ENCODE measurements at regions not wholly inside any gene's neighbourhood (a gene's known extent, or its start where the extent isn't known, plus 50 kb on each side); places are given as distances from the start of the nearest gene placed in this dataset.
"Not testable (repeated sequence)": the region's sequence is repeated elsewhere in the genome, so short reads cannot be mapped to it uniquely, and the experiment has no call there.

- not testable (repeated sequence) for H2AFZ ChIP-seq (ENCODE audit: low read length); H3K9ac ChIP-seq (ENCODE audit: low read length); H3K79me2 ChIP-seq (ENCODE audit: insufficient read depth, low read length); H3K4me1 ChIP-seq (ENCODE audit: insufficient read depth, low read length, severe bottlenecking); H3K9me2 ChIP-seq (ENCODE audit: low read depth, low read length); H3K36me3 ChIP-seq (ENCODE audit: insufficient read depth, low read length); H3K27me3 ChIP-seq (ENCODE audit: insufficient read depth, low read length); H3K4me2 ChIP-seq (ENCODE audit: low read length); H3K9me3 ChIP-seq (ENCODE audit: low read length); H4K20me1 ChIP-seq (ENCODE audit: insufficient read depth, low read length); H3K4me3 ChIP-seq (ENCODE audit: low read depth, low read length, poor library complexity, severe bottlenecking); H3F3A ChIP-seq (ENCODE audit: insufficient read depth, low read length); H3K27ac ChIP-seq (ENCODE audit: low read depth, low read length, poor library complexity, severe bottlenecking)
Observed at GRCh38 chr9:64370344-64370743, 914.7 kb downstream of the FOXD4L5 start.

GRCh38 chr9:64369644-64370043, 915.4 kb downstream of the FOXD4L5 start:
- not testable (repeated sequence) for H3K27ac ChIP-seq (ENCODE audit: low read depth, low read length, poor library complexity, severe bottlenecking); H3K4me2 ChIP-seq (ENCODE audit: low read length)
- H3K4me3 ChIP-seq (ENCODE audit: low read depth, low read length, poor library complexity, severe bottlenecking), result peak overlapping the region; percentile 38

GRCh38 chr9:64369114-64369513, 915.9 kb downstream of the FOXD4L5 start:
- not testable (repeated sequence) for H3K4me1 ChIP-seq (ENCODE audit: insufficient read depth, low read length, severe bottlenecking); H3K36me3 ChIP-seq (ENCODE audit: insufficient read depth, low read length); H3K27ac ChIP-seq (ENCODE audit: low read depth, low read length, poor library complexity, severe bottlenecking); H4K20me1 ChIP-seq (ENCODE audit: insufficient read depth, low read length); H2AFZ ChIP-seq (ENCODE audit: low read length); H3F3A ChIP-seq (ENCODE audit: insufficient read depth, low read length); H3K9me3 ChIP-seq (ENCODE audit: low read length); H3K79me2 ChIP-seq (ENCODE audit: insufficient read depth, low read length); H3K4me2 ChIP-seq (ENCODE audit: low read length); H3K9ac ChIP-seq (ENCODE audit: low read length); H3K27me3 ChIP-seq (ENCODE audit: insufficient read depth, low read length); H3K9me2 ChIP-seq (ENCODE audit: low read depth, low read length)
- peak overlapping the region; percentile 37 for H3K4me3 ChIP-seq (ENCODE audit: low read depth, low read length, poor library complexity, severe bottlenecking)

More at GRCh38 chr9:64369644-64370043, 915.4 kb downstream of the FOXD4L5 start:
- not testable (repeated sequence) for H3K4me1 ChIP-seq (ENCODE audit: insufficient read depth, low read length, severe bottlenecking); H3F3A ChIP-seq (ENCODE audit: insufficient read depth, low read length); H3K9ac ChIP-seq (ENCODE audit: low read length); H3K36me3 ChIP-seq (ENCODE audit: insufficient read depth, low read length); H3K27me3 ChIP-seq (ENCODE audit: insufficient read depth, low read length); H3K9me3 ChIP-seq (ENCODE audit: low read length); H4K20me1 ChIP-seq (ENCODE audit: insufficient read depth, low read length); H2AFZ ChIP-seq (ENCODE audit: low read length); H3K9me2 ChIP-seq (ENCODE audit: low read depth, low read length); H3K79me2 ChIP-seq (ENCODE audit: insufficient read depth, low read length)

GRCh38 chr9:64368644-64368942, 916.4 kb downstream of the FOXD4L5 start:
- H3K9me2 ChIP-seq (ENCODE audit: low read depth, low read length), result not testable (repeated sequence)

GRCh38 chr9:64367826-64368643, 917.0 kb downstream of the FOXD4L5 start:
- not testable (repeated sequence) for H2AFZ ChIP-seq (ENCODE audit: low read length); H3K79me2 ChIP-seq (ENCODE audit: insufficient read depth, low read length); H4K20me1 ChIP-seq (ENCODE audit: insufficient read depth, low read length); H3K27me3 ChIP-seq (ENCODE audit: insufficient read depth, low read length); H3K9ac ChIP-seq (ENCODE audit: low read length); H3K27ac ChIP-seq (ENCODE audit: low read depth, low read length, poor library complexity, severe bottlenecking); H3F3A ChIP-seq (ENCODE audit: insufficient read depth, low read length); H3K4me1 ChIP-seq (ENCODE audit: insufficient read depth, low read length, severe bottlenecking); H3K9me2 ChIP-seq (ENCODE audit: low read depth, low read length); H3K36me3 ChIP-seq (ENCODE audit: insufficient read depth, low read length); H3K9me3 ChIP-seq (ENCODE audit: low read length)
- Histone ChIP-seq H3K4me3 (ENCODE audit: low read depth, low read length, poor library complexity, severe bottlenecking) (peak overlapping the region; percentile 48), H3K4me2 (ENCODE audit: low read length) (peak overlapping the region; percentile 46; the same call in 1 of the 2 replicates)

More at GRCh38 chr9:64368644-64368942, 916.4 kb downstream of the FOXD4L5 start:
- not testable (repeated sequence) for H3K79me2 ChIP-seq (ENCODE audit: insufficient read depth, low read length); H2AFZ ChIP-seq (ENCODE audit: low read length); H3K27ac ChIP-seq (ENCODE audit: low read depth, low read length, poor library complexity, severe bottlenecking); H3K4me1 ChIP-seq (ENCODE audit: insufficient read depth, low read length, severe bottlenecking); H3K36me3 ChIP-seq (ENCODE audit: insufficient read depth, low read length); H3K9ac ChIP-seq (ENCODE audit: low read length); H3K9me3 ChIP-seq (ENCODE audit: low read length); H3F3A ChIP-seq (ENCODE audit: insufficient read depth, low read length); H3K27me3 ChIP-seq (ENCODE audit: insufficient read depth, low read length); H4K20me1 ChIP-seq (ENCODE audit: insufficient read depth, low read length)
- Histone ChIP-seq H3K4me3 (ENCODE audit: low read depth, low read length, poor library complexity, severe bottlenecking) (peak overlapping the region; percentile 48), H3K4me2 (ENCODE audit: low read length) (peak overlapping the region; percentile 46; the same call in 1 of the 2 replicates)

All from OCI-LY1 (cell line).